Right lobe of liver (tissue), 6 donors: ENCODE measurements at regions not wholly inside any gene's neighbourhood (a gene's known extent, or its start where the extent isn't known, plus 50 kb on each side); places are given as distances from the start of the nearest gene placed in this dataset.
A peak's percentile ranks its signal among the peaks of the same experiment; 100 is the strongest.

Source experiments
- ATAC-seq, 4 donors: fragments of 200-7000 bp; cut with Tn5 transposase; one replicate each; pipeline ENCODE4 v1.9.1; 2020; ENCODE audit warnings: mild to moderate bottlenecking in 4 of 4, moderate library complexity in 4 of 4
- DNase-seq, 3 donors: peaks; one replicate each; pipeline ENCODE4 v3.0.0-alpha.2; 2020
- H3K27ac ChIP-seq, 3 donors: fragments of 200-600 bp; one replicate each; pipeline ENCODE4 v1.8.0; 2022
- H3K27me3 ChIP-seq, 2 donors: fragments of 200-600 bp; one replicate each; pipeline ENCODE4 v1.8.0; 2022
- H3K36me3 ChIP-seq, 4 donors: fragments of 200-600 bp; sonication (generic) in 1 of 4; one replicate each; pipeline versions ENCODE4 v1.5.1 to v1.8.0; 2017 to 2022; ENCODE audit warnings: control low read depth in 1 of 4
- H3K4me1 ChIP-seq, 4 donors: fragments of 200-600 bp; sonication (generic) in 1 of 4; one replicate each; pipeline versions ENCODE4 v1.5.1 to v1.8.0; 2017 to 2022; ENCODE audit warnings: control low read depth in 1 of 4
- H3K4me3 ChIP-seq, 3 donors: fragments of 200-600 bp; one replicate each; pipeline ENCODE4 v1.8.0; 2022
- H3K9me3 ChIP-seq, 4 donors: fragments of 200-600 bp; sonication (generic) in 1 of 4; one replicate each; pipeline versions ENCODE4 v1.5.1 to v1.8.0; 2017 to 2022; ENCODE audit warnings: control low read depth in 1 of 4
- POLR2A ChIP-seq: fragments of 450-650 bp; IDR thresholded peaks from one replicate; pipeline ENCODE4 v1.6.1; 2017; ENCODE audit warnings: antibody characterized with exemption, mild to moderate bottlenecking
- WGBS: methylation state at CpG from one replicate; pipeline ENCODE4 v1.1.6; 2018; ENCODE audit warnings: low coverage, low lambda C conversion rate; ENCODE audit not compliant: insufficient coverage; ENCODE audit errors: missing lambda C conversion rate; 5-methylcytosine and 5-hydroxymethylcytosine counted together
- intact Hi-C, 2 donors: fragments of 100-400 bp; cut with DNase I; formaldehyde crosslinking; loops; one replicate each; pipeline versions ENCODE4 v1.11.2 to v1.14.1; 2022
- TF ChIP-seq, protein P1 (sequence below), 4 donors: fragments of 200-600 bp in 3 of 4; fragments of 450-650 bp in 1 of 4; IDR thresholded peaks; one replicate each; pipeline versions ENCODE4 v1.5.1 to v1.8.0; 2016 to 2022; ENCODE audit warnings: antibody characterized with exemption in 4 of 4, mild to moderate bottlenecking in 2 of 4
- donor health status: DM: no; HTN: yes; CAD: no.
- donor health status: DM: no; HTN: no; CAD: no.
- donor health status: DM: no; HTN: no; CAD: no.
- donor health status: DM: no; HTN: yes; CAD: no.
- donor health status: DM: no; HTN: yes; CAD: no.

DNA sequence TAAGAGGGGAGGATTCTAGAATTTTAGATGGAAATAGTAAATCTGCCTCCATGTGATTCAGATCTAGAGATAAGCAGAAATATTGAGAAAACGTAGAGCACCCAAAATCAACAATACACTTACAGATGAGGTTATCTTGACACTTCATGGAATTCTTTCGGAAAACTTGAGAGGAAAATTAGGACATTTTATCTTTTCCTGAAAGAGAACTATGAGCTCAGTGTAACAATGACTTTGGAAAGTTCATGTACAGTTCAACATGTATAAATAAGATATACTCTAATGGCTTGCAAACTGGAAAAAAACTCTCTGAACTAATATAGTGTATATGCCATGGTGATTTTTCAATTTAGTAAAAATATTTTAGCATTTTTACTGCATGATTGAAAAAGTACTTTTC is 338.1 kb upstream of the NEGR1 start:
- DNase-seq = no peak
- WGBS = 17% methylated on average over 2 of the region's 2 CpGs
- no peaks in the 10 kb centered on the region for H3K9me3 ChIP-seq
- no peaks in the 10 kb centered on the region for H3K27me3 ChIP-seq
- H3K36me3 ChIP-seq = no peaks in the 10 kb centered on the region
- H3K4me3 ChIP-seq = no peak overlapping the region
- no peaks in the 10 kb centered on the region for H3K4me1 ChIP-seq
- H3K27ac ChIP-seq = no peak overlapping the region
- TF ChIP-seq POLR2A = no peak
- TF ChIP-seq, protein P1, sequence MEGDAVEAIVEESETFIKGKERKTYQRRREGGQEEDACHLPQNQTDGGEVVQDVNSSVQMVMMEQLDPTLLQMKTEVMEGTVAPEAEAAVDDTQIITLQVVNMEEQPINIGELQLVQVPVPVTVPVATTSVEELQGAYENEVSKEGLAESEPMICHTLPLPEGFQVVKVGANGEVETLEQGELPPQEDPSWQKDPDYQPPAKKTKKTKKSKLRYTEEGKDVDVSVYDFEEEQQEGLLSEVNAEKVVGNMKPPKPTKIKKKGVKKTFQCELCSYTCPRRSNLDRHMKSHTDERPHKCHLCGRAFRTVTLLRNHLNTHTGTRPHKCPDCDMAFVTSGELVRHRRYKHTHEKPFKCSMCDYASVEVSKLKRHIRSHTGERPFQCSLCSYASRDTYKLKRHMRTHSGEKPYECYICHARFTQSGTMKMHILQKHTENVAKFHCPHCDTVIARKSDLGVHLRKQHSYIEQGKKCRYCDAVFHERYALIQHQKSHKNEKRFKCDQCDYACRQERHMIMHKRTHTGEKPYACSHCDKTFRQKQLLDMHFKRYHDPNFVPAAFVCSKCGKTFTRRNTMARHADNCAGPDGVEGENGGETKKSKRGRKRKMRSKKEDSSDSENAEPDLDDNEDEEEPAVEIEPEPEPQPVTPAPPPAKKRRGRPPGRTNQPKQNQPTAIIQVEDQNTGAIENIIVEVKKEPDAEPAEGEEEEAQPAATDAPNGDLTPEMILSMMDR (IDR thresholded peaks at IDR 0.05) = no peak
- intact Hi-C loops = no loop called here
- ATAC-seq = no peak

DNA sequence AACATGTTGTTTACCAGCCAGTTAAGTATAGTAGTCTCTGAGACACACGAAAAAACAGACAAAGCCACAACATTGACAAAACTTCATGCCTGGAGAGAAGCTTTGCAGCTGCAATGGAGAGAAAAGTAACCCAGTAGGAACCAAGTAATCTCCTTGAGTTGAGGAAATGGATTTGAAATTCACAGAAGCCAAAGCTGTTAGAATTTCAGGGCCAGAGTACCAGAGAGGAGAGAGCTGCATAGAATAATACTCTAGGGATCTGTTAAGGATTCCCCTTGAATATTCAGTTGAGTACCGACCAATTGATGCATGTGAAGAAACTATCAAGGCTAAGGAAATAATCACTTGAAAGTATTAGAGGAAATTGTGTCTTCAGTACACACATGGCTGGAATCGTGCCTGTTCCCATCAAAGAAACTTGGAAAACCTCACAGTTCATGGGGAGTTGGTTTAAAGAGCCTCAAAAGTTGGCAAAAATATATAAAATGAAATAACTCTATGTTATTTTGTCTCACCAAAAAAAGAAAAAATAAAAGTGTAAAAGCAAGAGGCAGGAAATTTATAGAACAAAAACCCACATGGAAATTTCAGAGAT is 324.0 kb upstream of the NEGR1 start:
- H3K27ac ChIP-seq = no peak overlapping the region
- 46% methylated on average over 3 of the region's 3 CpGs for WGBS
- H3K4me3 ChIP-seq = no peak overlapping the region
- H3K4me1 ChIP-seq = no peaks in the 10 kb centered on the region
- no peak for DNase-seq
- no peaks in the 10 kb centered on the region for H3K36me3 ChIP-seq
- no peaks in the 10 kb centered on the region for H3K27me3 ChIP-seq
- TF ChIP-seq, protein P1 (IDR thresholded peaks at IDR 0.05) = no peak
- TF ChIP-seq POLR2A = no peak
- H3K9me3 ChIP-seq = no peaks in the 10 kb centered on the region
- intact Hi-C loops = no loop called here
- ATAC-seq = no peak

DNA sequence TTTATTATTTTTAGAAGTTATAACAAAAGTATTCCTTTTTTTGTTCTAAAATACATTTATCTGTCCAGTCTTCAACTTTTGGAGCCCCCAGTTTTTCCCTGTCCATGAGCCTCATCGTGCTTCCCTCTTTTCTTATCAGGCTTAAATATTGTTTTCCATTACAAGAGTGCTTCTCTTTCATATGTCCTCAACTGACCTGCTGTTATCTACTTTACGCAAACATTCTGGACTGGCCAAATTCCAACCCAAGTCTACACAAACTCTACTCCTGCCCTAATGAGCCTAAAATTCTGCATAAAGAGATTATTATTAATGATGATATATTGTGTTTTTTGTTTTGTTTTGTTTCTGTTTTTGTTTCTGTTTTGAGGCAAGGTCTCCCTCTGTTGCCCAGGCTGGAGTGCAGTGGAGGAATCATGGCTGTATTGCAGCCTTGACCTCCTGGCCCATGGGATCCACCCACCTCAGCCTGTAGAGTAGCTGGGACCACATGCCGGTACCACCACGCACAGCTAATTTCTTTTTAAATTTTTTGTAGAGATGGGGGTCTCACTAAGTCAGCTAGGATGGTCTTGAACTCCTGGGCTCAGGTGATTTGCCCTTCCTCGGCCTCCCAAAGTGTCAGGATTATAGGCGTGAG is 318.8 kb upstream of the NEGR1 start:
- no peak for TF ChIP-seq POLR2A
- TF ChIP-seq, protein P1 (IDR thresholded peaks at IDR 0.05) = no peak
- intact Hi-C loops = no loop called here
- DNase-seq (no peak), ATAC-seq (peak; percentile 69 to 89 (median 78))
- no peak overlapping the region for H3K4me3 ChIP-seq
- H3K4me1 ChIP-seq = peaks cover 0 to 5% (median 0%) of the 10 kb centered on the region in 4 donors
- 55% methylated on average over 6 of the region's 6 CpGs for WGBS
- H3K27me3 ChIP-seq = no peaks in the 10 kb centered on the region
- no peaks in the 10 kb centered on the region for H3K36me3 ChIP-seq
- H3K27ac ChIP-seq = no peak overlapping the region
- H3K9me3 ChIP-seq = no peaks in the 10 kb centered on the region

DNA sequence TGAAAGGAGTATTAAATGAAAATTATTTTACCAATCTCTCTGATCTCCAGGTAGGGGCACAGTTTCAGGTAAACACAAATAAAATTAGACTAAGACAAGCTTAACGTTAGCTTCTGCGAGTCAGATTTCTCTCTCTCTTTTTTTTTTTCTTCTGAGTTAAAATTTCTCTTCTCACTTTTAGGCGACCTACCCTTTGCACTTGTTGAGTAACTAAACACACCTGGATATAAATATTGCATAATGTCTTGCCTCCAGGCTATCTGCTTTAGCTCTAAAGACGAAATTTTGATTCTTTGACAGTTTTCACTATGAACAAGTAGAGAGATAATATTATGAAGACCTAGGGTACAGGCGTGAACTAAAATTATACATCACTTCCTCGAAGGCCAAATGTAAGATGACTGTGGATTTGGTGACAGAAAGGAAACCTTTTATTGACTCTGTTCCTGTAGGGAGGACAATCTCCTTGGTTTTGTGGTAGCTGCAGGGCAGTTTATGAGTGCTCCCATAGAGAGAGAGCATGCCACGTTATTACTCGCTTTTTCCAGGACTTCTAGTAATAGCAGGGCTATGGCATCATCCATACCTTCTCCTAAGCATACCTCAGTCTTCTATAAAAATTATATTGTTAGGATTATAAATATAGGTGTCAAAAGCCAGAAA is 303.8 kb upstream of the NEGR1 start:
- 25% methylated on average over 7 of the region's 8 CpGs for WGBS

More for the DNA sequence above, 303.8 kb upstream of the NEGR1 start:
- intact Hi-C loops = no loop called here
- H3K4me1 ChIP-seq = peaks cover 0 to 4% (median 1%) of the 10 kb centered on the region in 4 donors
- H3K36me3 ChIP-seq = no peaks in the 10 kb centered on the region
- no peak overlapping the region for H3K4me3 ChIP-seq
- DNase-seq = no peak
- TF ChIP-seq, protein P1 (IDR thresholded peaks at IDR 0.05) = no peak
- no peak for TF ChIP-seq POLR2A
- no peaks in the 10 kb centered on the region for H3K9me3 ChIP-seq
- ATAC-seq = peak; percentile 58 to 82 (median 66)
- H3K27ac ChIP-seq = no peak overlapping the region
- no peaks in the 10 kb centered on the region for H3K27me3 ChIP-seq
